Neuronal stem cell (in vitro differentiated cells): ENCODE measurements at regions not wholly inside any gene's neighbourhood (a gene's known extent, or its start where the extent isn't known, plus 50 kb on each side); places are given as distances from the start of the nearest gene placed in this dataset.

Source experiments
- DNase-seq: peaks from one replicate; pipeline ENCODE4 v3.0.0-alpha.2; 2013; ENCODE audit warnings: low spot score
- H2AFZ ChIP-seq: one replicate; pipeline ENCODE4 v1.6.1; 2013; ENCODE audit warnings: mild to moderate bottlenecking, low read length, inconsistent platforms
- H2AK5ac ChIP-seq: 2 replicates; pipeline ENCODE4 v1.6.1; 2013; ENCODE audit warnings: low read depth, mild to moderate bottlenecking, inconsistent platforms, low read length, moderate library complexity, mixed read lengths
- H2BK120ac ChIP-seq: 2 replicates; pipeline ENCODE4 v1.6.1; 2013; ENCODE audit warnings: low read depth, mild to moderate bottlenecking, inconsistent platforms, low read length, moderate library complexity, mixed read lengths
- H2BK12ac ChIP-seq: one replicate; pipeline ENCODE4 v1.6.1; 2013; ENCODE audit warnings: low read length, inconsistent platforms
- H2BK15ac ChIP-seq: 2 replicates; pipeline ENCODE4 v1.6.1; 2013; ENCODE audit warnings: mild to moderate bottlenecking, low read length, inconsistent platforms, mixed read lengths
- H2BK5ac ChIP-seq: one replicate; pipeline ENCODE4 v1.6.1; 2013; ENCODE audit warnings: inconsistent platforms, mild to moderate bottlenecking, low read length, moderate library complexity
- H3K14ac ChIP-seq: one replicate; pipeline ENCODE4 v1.6.1; 2013; ENCODE audit warnings: low read length, inconsistent platforms
- H3K18ac ChIP-seq: 2 replicates; pipeline ENCODE4 v1.6.1; 2013; ENCODE audit warnings: low read length, inconsistent platforms
- H3K23ac ChIP-seq: 2 replicates; pipeline ENCODE4 v1.6.1; 2013; ENCODE audit warnings: low read depth, mild to moderate bottlenecking, mixed read lengths, low read length, inconsistent platforms; ENCODE audit not compliant: poor library complexity
- H3K27ac ChIP-seq: replicated peaks from 3 replicates; pipeline ENCODE4 v1.5.1; 2013; ENCODE audit warnings: low read length, inconsistent platforms
- H3K27me3 ChIP-seq, 3 experiments: 2 replicates each; pipeline ENCODE4 v1.6.1; 2013; ENCODE audit warnings: low read length in 3 of 3, mild to moderate bottlenecking in 2 of 3, inconsistent platforms in 1 of 3, low read depth in 1 of 3, mixed read lengths in 1 of 3, moderate library complexity in 1 of 3; ENCODE audit not compliant: control insufficient read depth in 3 of 3, insufficient read depth in 3 of 3
- H3K36me3 ChIP-seq, 2 donors: replicated peaks in 1 of 2; 2 replicates each; pipeline ENCODE4 v1.6.1; 2013; ENCODE audit warnings: low read length in 2 of 2; ENCODE audit not compliant: control insufficient read depth in 2 of 2, insufficient read depth in 2 of 2
- H3K4ac ChIP-seq: 2 replicates; pipeline ENCODE4 v1.6.1; 2013; ENCODE audit warnings: inconsistent platforms, mild to moderate bottlenecking, low read length, moderate library complexity
- H3K4me1 ChIP-seq, 2 donors: 1 replicate in 1 of 2; 2 replicates in 1 of 2; pipeline ENCODE4 v1.6.1; 2013; ENCODE audit warnings: low read length in 2 of 2, low read depth in 1 of 2; ENCODE audit not compliant: control insufficient read depth in 2 of 2, insufficient read depth in 1 of 2
- H3K4me2 ChIP-seq: one replicate; pipeline ENCODE4 v1.6.1; 2013; ENCODE audit warnings: mild to moderate bottlenecking, low read length, inconsistent platforms; ENCODE audit not compliant: insufficient read depth, poor library complexity, severe bottlenecking
- H3K4me3 ChIP-seq, 2 donors: 2 replicates each; pipeline ENCODE4 v1.5.1; 2013; ENCODE audit warnings: low read length in 2 of 2, mild to moderate bottlenecking in 2 of 2, inconsistent platforms in 1 of 2, moderate library complexity in 1 of 2
- H3K79me1 ChIP-seq: one replicate; pipeline ENCODE4 v1.6.1; 2013; ENCODE audit warnings: low read depth, mild to moderate bottlenecking, inconsistent platforms, low read length, moderate library complexity
- H3K9ac ChIP-seq: one replicate; pipeline ENCODE4 v1.6.1; 2013; ENCODE audit warnings: mild to moderate bottlenecking, low read depth, low read length, inconsistent platforms; ENCODE audit not compliant: poor library complexity
- H3K9me3 ChIP-seq, 2 donors: replicated peaks in 1 of 2; 2 replicates each; pipeline versions ENCODE3 to v1.6.1; 2013; ENCODE audit warnings: low read length in 2 of 2, mild to moderate bottlenecking in 2 of 2, inconsistent platforms in 1 of 2, low read depth in 1 of 2, mixed read lengths in 1 of 2, moderate library complexity in 1 of 2; ENCODE audit not compliant: control insufficient read depth in 2 of 2, insufficient read depth in 1 of 2
- H4K8ac ChIP-seq: one replicate; pipeline ENCODE4 v1.6.1; 2013; ENCODE audit warnings: low read depth, mild to moderate bottlenecking, inconsistent platforms, low read length, moderate library complexity
- H4K91ac ChIP-seq: one replicate; pipeline ENCODE4 v1.6.1; 2013; ENCODE audit warnings: low read length, low read depth, mild to moderate bottlenecking, inconsistent platforms; ENCODE audit not compliant: poor library complexity
- WGBS, 2 donors: extraction: QIAGEN DNeasy Blood & Tissue Kit; methylation state at CpG; one replicate each; pipeline ENCODE4 v1.1.7; 2013; ENCODE audit warnings: missing lambda C conversion rate in 2 of 2, mixed read lengths in 1 of 2; ENCODE audit not compliant: insufficient read length in 2 of 2, insufficient replicate concordance in 1 of 2; ENCODE audit errors: extremely low coverage in 2 of 2; 5-methylcytosine and 5-hydroxymethylcytosine counted together

DNA sequence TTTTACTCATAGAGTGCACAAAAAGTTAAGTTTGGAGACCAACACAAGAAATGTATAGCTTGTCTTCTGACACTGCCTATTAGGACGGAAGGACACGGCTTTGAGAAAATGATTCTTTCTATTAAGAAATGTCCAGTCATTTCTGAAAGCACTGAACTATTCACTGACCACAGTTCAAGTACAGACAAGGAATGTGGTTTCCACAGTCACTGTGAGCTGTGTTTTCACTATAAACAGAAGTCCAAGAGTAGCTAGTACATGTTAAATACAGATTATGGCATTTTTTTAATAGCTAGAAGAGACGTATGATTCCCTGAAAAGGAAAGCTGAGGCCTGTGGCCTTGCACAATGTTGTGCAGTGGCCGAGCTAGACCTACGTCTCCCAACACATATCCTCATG, 115.1 kb upstream of the GPM6A start:
- Histone ChIP-seq H2BK120ac (no peak overlapping the region), H3K4me1 (no peaks in the 10 kb centered on the region), H2BK5ac (no peak overlapping the region), H3K23ac (no peak overlapping the region), H3K9me3 (no peaks in the 10 kb centered on the region), H3K27ac (no peak overlapping the region), H2BK12ac (no peak overlapping the region), H2AK5ac (no peak overlapping the region), H3K79me1 (no peaks in the 10 kb centered on the region), H3K27me3 (no peaks in the 10 kb centered on the region), H3K36me3 (no peaks in the 10 kb centered on the region), H3K4me2 (no peak overlapping the region), H4K91ac (no peak overlapping the region), H3K9ac (no peak overlapping the region), H4K8ac (no peak overlapping the region), H3K18ac (no peak overlapping the region), H2BK15ac (no peak overlapping the region), H3K4ac (no peak overlapping the region), H3K4me3 (no peak overlapping the region), H3K14ac (no peak overlapping the region), H2AFZ (no peak overlapping the region)
- no CpG with 5 or more reads among the region's 5 CpGs for WGBS, 2 donors
- no peak for DNase-seq

DNA sequence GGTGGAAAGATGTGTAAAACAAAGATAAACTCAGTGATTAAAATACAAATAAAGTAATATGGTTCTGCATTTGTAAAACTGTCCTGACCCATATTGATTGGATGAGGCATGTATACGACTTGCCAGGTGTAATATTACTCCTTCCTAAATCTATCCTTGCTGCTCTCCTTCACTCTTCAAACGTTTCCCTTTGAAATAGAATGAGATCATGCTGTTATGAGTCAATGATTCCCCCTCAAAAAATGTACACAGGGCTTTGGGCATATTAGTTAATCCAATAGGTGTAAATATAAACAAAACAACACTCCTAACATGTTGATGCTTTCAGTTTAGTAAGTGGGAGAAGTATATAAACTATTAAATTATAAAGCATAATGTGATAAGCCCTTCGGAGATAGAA, 117.4 kb upstream of the GPM6A start:
- no peak overlapping the region for H2BK15ac ChIP-seq
- H3K14ac ChIP-seq, result no peak overlapping the region
- no peak overlapping the region for H2BK5ac ChIP-seq
- no peaks in the 10 kb centered on the region for H3K27me3 ChIP-seq
- no peaks in the 10 kb centered on the region for H3K4me1 ChIP-seq
- H3K9me3 ChIP-seq, result no peaks in the 10 kb centered on the region
- H3K18ac ChIP-seq, result no peak overlapping the region
- no CpG with 5 or more reads among the region's 3 CpGs for WGBS, 2 donors
- no peaks in the 10 kb centered on the region for H3K79me1 ChIP-seq
- H3K27ac ChIP-seq, result no peak overlapping the region
- no peak overlapping the region for H2AFZ ChIP-seq
- no peak overlapping the region for H2AK5ac ChIP-seq
- H2BK120ac ChIP-seq, result no peak overlapping the region
- H3K4me2 ChIP-seq, result no peak overlapping the region
- H3K23ac ChIP-seq, result no peak overlapping the region
- no peak overlapping the region for H3K9ac ChIP-seq
- H4K91ac ChIP-seq, result no peak overlapping the region
- DNase-seq, result no peak
- H4K8ac ChIP-seq, result no peak overlapping the region
- no peak overlapping the region for H2BK12ac ChIP-seq
- no peak overlapping the region for H3K4me3 ChIP-seq
- no peak overlapping the region for H3K4ac ChIP-seq
- H3K36me3 ChIP-seq, result no peaks in the 10 kb centered on the region

DNA sequence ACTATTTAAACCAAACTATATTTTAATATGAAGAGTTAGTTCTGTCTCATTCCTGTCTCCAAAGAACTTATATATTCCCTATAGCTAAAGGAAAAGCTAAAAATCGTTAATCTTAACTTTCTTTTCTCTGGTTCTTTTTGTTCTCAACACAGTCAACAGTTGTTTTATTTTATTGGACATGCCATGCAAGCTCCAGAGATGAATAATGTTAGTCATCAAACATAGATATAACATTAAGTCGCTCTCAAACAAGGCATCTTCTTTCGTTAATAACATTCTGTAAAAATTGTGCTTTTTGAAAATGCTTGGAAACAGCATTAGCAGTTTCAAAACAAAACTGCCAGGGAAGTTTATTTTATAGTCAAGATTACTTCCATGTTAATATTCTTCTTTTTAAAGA, 117.9 kb upstream of the GPM6A start:
- Histone ChIP-seq H3K14ac (no peak overlapping the region), H2BK120ac (no peak overlapping the region), H3K27ac (no peak overlapping the region), H2BK12ac (no peak overlapping the region), H2AK5ac (no peak overlapping the region), H3K4me1 (no peaks in the 10 kb centered on the region), H3K36me3 (no peaks in the 10 kb centered on the region), H3K23ac (no peak overlapping the region), H2AFZ (no peak overlapping the region), H3K9ac (no peak overlapping the region), H3K4ac (no peak overlapping the region), H2BK15ac (no peak overlapping the region), H2BK5ac (no peak overlapping the region), H3K4me2 (no peak overlapping the region), H3K4me3 (no peak overlapping the region), H3K79me1 (no peaks in the 10 kb centered on the region), H4K91ac (no peak overlapping the region), H3K9me3 (no peaks in the 10 kb centered on the region), H3K27me3 (no peaks in the 10 kb centered on the region), H3K18ac (no peak overlapping the region), H4K8ac (no peak overlapping the region)
- DNase-seq, result no peak
- no CpG with 5 or more reads among the region's 3 CpGs for WGBS, 2 donors

DNA sequence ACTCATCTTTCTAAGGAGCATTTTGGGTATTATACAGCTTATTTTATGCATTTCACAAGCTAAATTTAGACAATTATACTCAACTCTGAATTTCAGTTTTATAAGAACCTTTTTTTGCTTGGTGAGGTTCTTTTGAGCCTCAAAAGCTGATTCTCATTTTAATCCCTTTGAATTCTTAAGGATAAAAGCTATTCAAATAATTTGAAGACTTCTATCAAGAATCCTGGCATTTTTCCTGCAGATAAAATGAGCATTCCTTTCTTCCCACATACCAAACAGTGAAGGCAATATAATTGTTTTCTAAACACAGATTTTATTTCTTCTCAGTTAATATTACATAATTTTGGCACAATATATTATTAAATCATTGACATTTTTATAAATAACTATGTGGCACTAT, 118.4 kb upstream of the GPM6A start:
- Histone ChIP-seq H3K18ac (no peak overlapping the region), H3K27ac (no peak overlapping the region), H3K4ac (no peak overlapping the region), H2AK5ac (no peak overlapping the region), H3K4me3 (no peak overlapping the region), H4K8ac (no peak overlapping the region), H4K91ac (no peak overlapping the region), H2BK5ac (no peak overlapping the region), H2BK15ac (no peak overlapping the region), H3K23ac (no peak overlapping the region), H3K79me1 (no peaks in the 10 kb centered on the region), H3K4me1 (no peaks in the 10 kb centered on the region), H2BK12ac (no peak overlapping the region), H3K9ac (no peak overlapping the region), H3K36me3 (no peaks in the 10 kb centered on the region), H2AFZ (no peak overlapping the region), H3K27me3 (peaks cover 0 to 2% (median 0%) of the 10 kb centered on the region in 3 experiments), H3K4me2 (no peak overlapping the region), H2BK120ac (no peak overlapping the region), H3K14ac (no peak overlapping the region), H3K9me3 (no peaks in the 10 kb centered on the region)
- no peak for DNase-seq
